Vagina (tissue), 2 donors: ENCODE measurements at regions not wholly inside any gene's neighbourhood (a gene's known extent, or its start where the extent isn't known, plus 50 kb on each side); places are given as distances from the start of the nearest gene placed in this dataset.

Experiments used
- POLR2A ChIP-seq, 2 donors: fragments of 450-650 bp; IDR thresholded peaks; one replicate each; pipeline ENCODE4 v1.6.1; 2017; ENCODE audit warnings: antibody characterized with exemption in 2 of 2, mild to moderate bottlenecking in 2 of 2, moderate library complexity in 2 of 2
- TF ChIP-seq, protein P1 (sequence below), 3 experiments: fragments of 450-650 bp in 2 of 3; fragments of 200-600 bp in 1 of 3; sonication (generic) in 1 of 3; IDR thresholded peaks; one replicate each; pipeline ENCODE4 v1.5.1; 2017 to 2019; ENCODE audit warnings: antibody characterized with exemption in 3 of 3, mild to moderate bottlenecking in 2 of 3, moderate library complexity in 2 of 3

DNA sequence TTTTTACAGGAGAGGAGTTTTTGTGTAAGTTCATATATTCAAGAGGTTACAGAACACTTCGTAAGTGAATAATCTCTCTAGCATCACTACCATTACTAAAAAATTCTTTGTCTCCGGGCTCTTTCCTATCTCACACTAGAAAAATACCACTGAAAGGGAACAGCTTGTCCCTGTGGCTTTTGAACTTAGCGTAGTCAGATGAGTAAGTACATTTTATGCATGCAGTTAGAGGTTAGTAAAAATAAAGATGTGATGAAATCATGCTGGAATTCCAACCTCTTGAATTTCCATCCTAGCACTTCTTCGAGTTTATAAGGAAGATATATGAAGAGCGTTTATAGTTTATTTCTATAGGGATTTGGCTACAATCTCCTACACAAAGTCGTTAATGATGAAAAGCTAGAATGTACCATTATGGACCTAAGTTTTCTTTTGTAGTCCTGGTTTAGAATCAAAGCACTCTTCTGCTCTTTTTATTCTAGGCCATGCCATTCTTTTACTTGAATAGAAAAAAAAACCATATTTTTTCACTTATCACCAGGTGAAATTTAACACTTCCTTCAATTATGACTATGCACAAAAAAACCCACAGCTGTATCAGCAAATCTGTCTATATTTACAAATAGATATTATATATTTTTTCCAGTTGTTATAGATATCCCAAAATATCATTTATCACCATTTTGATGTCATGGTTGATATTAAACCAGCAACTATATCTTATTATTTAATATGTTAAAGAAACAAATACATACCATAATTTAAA is 139.9 kb upstream of the PCDH9 start:
- TF ChIP-seq, protein P1, sequence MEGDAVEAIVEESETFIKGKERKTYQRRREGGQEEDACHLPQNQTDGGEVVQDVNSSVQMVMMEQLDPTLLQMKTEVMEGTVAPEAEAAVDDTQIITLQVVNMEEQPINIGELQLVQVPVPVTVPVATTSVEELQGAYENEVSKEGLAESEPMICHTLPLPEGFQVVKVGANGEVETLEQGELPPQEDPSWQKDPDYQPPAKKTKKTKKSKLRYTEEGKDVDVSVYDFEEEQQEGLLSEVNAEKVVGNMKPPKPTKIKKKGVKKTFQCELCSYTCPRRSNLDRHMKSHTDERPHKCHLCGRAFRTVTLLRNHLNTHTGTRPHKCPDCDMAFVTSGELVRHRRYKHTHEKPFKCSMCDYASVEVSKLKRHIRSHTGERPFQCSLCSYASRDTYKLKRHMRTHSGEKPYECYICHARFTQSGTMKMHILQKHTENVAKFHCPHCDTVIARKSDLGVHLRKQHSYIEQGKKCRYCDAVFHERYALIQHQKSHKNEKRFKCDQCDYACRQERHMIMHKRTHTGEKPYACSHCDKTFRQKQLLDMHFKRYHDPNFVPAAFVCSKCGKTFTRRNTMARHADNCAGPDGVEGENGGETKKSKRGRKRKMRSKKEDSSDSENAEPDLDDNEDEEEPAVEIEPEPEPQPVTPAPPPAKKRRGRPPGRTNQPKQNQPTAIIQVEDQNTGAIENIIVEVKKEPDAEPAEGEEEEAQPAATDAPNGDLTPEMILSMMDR (IDR thresholded peaks at IDR 0.05) = no peak
- TF ChIP-seq POLR2A (IDR thresholded peaks at IDR 0.05) = no peak
